SH-SY5Y (cell line): ENCODE measurements at regions not wholly inside any gene's neighbourhood (a gene's known extent, or its start where the extent isn't known, plus 50 kb on each side); places are given as distances from the start of the nearest gene placed in this dataset.
A peak's percentile ranks its signal among the peaks of the same experiment; 100 is the strongest.

Source experiments
- GATA2 ChIP-seq: IDR thresholded peaks from 2 replicates; pipeline ENCODE4 v1.6.1; 2011; ENCODE audit warnings: mild to moderate bottlenecking, low read depth, low read length
- GATA3 ChIP-seq: IDR thresholded peaks from 2 replicates; pipeline ENCODE4 v1.6.1; 2011; ENCODE audit warnings: low read depth, mild to moderate bottlenecking, low read length, moderate library complexity

GRCh38 chr10:21087476-21087875 lies 190.4 kb upstream of the NEBL start:
- TF ChIP-seq GATA3, result no peak
- no peak for TF ChIP-seq GATA2

GRCh38 chr10:21084700-21085099 lies 187.6 kb upstream of the NEBL start:
- no peak for TF ChIP-seq GATA3
- TF ChIP-seq GATA2, result no peak

GRCh38 chr10:21083861-21084260 lies 186.8 kb upstream of the NEBL start:
- TF ChIP-seq GATA3, result no peak
- TF ChIP-seq GATA2, result no peak

DNA sequence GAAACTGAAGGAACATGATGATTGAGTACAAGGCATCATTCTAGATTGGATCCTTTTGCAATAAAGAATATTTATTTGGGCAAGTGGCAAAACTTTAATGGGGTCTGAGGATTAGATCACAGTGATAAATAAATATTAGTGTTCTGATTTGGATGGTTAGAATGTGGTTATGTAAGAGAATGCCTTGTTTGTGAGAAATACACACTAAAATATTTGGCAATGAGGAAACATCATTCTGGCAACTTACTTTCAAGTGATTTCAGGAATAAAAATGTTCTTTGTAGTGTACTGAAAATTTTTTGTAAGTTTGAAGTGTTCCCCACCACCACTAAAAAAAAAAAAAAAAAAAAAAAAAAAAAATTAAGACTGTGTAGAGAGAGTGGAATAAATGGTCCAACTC lies 185.1 kb upstream of the NEBL start:
- TF ChIP-seq GATA2, result no peak
- TF ChIP-seq GATA3, result no peak

- TF ChIP-seq GATA2 (no peak), GATA3 (no peak)
These were observed 183.2 kb upstream of the NEBL start for GRCh38 chr10:21080261-21080660.

GRCh38 chr10:21079330-21079658 lies 182.2 kb upstream of the NEBL start:
- TF ChIP-seq GATA2 (no peak), GATA3 (no peak)

DNA sequence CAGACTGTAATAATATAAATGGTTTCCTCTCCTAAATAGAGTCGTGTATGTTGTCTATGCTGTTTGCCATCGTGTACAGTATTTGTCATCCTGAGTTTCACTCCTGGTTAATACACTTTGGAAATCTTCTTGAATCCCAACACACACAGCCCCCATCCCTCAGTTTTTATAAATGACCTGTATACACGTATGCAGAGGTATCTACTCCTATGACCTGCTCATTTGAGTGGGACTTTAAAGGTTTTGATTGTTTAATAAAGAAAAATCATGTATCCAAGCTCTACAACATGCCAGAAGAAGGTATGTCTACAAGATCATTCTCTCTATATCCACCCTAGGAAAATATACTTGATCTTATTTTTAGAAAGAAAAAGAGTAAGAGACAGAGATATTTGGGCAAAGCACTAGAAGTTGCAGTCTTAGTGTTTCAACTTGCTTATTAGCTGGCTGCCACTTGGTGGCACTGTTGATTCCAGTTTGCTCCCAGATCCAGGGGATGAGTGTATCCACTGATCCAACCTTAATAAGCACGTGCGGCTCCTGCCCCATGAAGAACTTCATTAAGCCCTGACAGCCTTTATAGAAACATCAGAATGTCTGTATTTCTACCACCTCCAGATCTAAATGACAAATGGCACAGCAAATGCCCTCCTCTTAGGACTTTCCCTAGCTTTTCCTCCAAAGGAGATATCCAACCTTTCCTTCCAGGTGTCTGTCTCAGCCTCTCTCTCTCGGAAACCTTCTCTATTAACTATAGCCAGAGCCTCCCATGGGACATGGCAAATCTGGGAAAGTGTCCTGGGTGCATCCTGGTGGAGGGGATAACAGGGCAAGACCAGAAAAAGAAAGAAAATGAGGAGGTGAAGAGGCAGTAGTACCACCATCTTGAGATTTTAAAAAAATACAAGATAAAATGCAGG lies 181.6 kb upstream of the NEBL start:
- TF ChIP-seq GATA2 (no peak), GATA3 (no peak)

GRCh38 chr10:21077681-21078080 lies 180.6 kb upstream of the NEBL start:
- TF ChIP-seq GATA3 (no peak), GATA2 (no peak)

DNA sequence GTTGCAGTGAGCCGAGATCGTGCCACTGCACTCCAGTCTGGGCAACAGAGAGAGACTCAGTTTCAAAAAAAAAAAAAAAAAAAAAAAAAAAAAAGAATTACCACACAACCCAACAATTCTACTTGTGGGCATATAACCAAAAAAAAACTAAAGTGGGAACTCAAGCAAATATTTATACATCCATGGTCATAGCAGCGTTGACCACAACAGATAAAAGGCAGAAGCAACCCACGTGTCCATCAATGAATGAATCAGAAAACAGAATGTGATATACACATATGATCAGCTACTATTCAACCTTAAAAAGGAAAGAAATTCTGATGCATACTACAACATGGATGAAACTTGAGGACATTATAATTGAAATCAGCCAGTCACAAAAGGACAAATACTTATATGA lies 179.3 kb upstream of the NEBL start:
- TF ChIP-seq GATA2, result no peak
- TF ChIP-seq GATA3, result no peak

DNA sequence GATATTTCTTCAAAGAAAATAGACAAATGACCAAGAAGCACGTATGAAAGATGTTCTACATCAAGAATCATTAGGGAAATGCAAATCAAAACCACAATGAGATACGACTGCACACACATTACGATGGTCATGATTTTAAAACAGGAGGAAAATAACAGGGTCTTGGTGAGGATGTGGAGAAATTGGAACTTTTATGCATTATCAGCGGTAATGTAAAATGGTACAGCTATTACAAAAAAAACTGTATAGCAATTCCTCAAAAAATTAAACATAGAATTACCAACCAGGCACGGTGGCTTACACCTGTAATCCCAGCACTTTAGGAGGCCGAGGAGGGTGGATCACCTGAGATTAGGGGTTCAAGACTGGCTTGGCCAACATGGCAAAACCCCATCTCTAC lies 178.8 kb upstream of the NEBL start:
- TF ChIP-seq GATA3, result no peak
- no peak for TF ChIP-seq GATA2

DNA sequence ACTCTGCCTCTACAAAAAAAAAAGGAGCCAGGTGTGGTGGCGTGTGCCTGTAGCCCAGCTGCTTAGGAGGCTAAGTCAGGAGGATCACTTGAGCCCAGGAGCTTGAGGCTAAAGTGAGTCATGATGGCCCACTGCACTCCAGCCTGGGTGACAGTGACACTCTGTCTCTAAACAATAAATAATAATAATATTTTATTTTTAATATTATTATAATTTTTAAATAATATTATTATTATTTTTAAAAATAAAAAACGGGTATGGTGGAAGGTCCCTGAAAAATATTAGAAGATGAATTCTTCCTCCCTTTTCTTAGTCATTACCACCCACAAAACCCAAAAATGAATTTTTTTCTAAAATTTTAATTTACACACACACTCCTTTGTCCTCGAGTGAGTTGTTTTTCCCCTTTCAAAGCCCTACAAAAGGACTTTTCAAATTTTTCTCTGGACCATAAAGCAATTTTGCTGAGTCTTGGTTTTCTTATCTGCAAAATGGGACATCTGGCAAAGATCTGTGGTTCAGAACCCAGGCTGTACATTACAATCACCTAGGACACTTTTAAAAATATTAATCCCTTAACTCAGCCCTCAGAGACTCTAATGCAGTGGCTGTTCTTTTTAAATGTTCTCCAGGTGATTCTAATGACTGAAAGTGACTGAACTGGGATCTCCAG lies 174.0 kb upstream of the NEBL start:
- TF ChIP-seq GATA3 (no peak), GATA2 (no peak)

DNA sequence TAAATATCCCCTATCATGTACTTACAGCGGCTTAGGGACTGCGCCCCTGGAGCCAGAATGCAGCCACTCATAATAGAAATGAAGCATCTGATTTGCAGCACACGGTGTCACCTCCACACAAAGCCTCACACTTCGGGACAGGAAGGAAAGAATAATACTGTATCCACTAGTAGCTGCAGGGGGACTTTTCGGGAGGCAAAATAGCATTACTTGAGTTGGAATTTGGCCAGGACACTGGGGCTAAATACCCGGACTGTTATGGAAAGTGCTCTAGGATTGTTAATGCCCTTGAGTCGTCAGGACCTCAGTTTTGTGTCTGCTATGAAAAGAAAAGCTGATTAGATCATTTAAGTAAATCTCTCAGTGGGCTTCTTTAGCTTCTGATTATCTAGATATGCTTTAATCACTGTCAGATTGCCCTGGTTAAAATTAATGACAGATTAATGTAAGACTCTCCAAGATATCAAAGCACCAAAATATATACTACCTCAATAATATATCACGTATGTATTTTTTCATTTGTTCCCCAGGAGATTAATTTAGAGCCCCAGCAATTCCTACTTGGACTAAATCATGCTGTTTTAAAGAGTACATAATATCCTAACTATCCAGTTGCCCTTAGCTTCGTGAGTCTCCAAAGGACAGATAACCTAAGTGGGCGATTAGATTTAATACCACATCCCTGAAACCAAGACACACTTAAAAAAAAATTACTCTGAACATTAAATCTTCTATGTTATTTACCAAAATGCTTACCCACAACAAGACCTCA lies 173.0 kb upstream of the NEBL start:
- TF ChIP-seq GATA2 (peak; percentile 28; the same call in 1 of the 2 replicates), GATA3 (peak; percentile 65)

- no peak for TF ChIP-seq GATA2
- TF ChIP-seq GATA3, result no peak
These were observed 172.2 kb upstream of the NEBL start for GRCh38 chr10:21069278-21069677.

GRCh38 chr10:21068026-21068656 lies 171.0 kb upstream of the NEBL start:
- TF ChIP-seq GATA2 (no peak), GATA3 (no peak)
